ENCODE measurements at regions not wholly inside any gene's neighbourhood (a gene's known extent, or its start where the extent isn't known, plus 50 kb on each side); places are given as distances from the start of the nearest gene placed in this dataset.
A peak's percentile ranks its signal among the peaks of the same experiment; 100 is the strongest.

- peak; percentile 89 for ATAC-seq (replicated peaks)
- Mint-ChIP-seq H3K27me3 (no peaks in the 10 kb centered on the region), H3K36me3 (ENCODE audit: low read depth) (no peaks in the 10 kb centered on the region), H3K4me1 (peaks cover 16% of the 10 kb centered on the region), H3K27ac (peak overlapping the region; percentile 81), H3K9me3 (no peaks in the 10 kb centered on the region), H3K4me3 (peak overlapping the region; percentile 82)
Observed at GRCh38 chr2:64750817-64751285, 97.1 kb upstream of the SERTAD2 start.

- Mint-ChIP-seq H3K9me3 (no peaks in the 10 kb centered on the region), H3K4me1 (peaks cover 16% of the 10 kb centered on the region)
- ATAC-seq (replicated peaks) = peak; percentile 83
Observed at GRCh38 chr2:64751286-64752260, 97.9 kb upstream of the SERTAD2 start.

GRCh38 chr2:64753399-64753798, 99.7 kb upstream of the SERTAD2 start:
- Mint-ChIP-seq H3K27me3 (no peaks in the 10 kb centered on the region), H3K4me3 (no peak overlapping the region), H3K36me3 (ENCODE audit: low read depth) (no peaks in the 10 kb centered on the region), H3K27ac (no peak overlapping the region), H3K4me1 (peaks cover 15% of the 10 kb centered on the region), H3K9me3 (no peaks in the 10 kb centered on the region)
- ATAC-seq (replicated peaks) = no peak

More at GRCh38 chr2:64751286-64752260, 97.9 kb upstream of the SERTAD2 start:
- H3K27me3 Mint-ChIP-seq = no peaks in the 10 kb centered on the region
- H3K36me3 Mint-ChIP-seq (ENCODE audit: low read depth) = no peaks in the 10 kb centered on the region
- peak overlapping the region; percentile 82 for H3K4me3 Mint-ChIP-seq
- peak overlapping the region; percentile 81 for H3K27ac Mint-ChIP-seq

- Mint-ChIP-seq H3K4me3 (no peak overlapping the region), H3K4me1 (peaks cover 8% of the 10 kb centered on the region), H3K27ac (no peak overlapping the region), H3K36me3 (ENCODE audit: low read depth) (no peaks in the 10 kb centered on the region), H3K27me3 (no peaks in the 10 kb centered on the region), H3K9me3 (no peaks in the 10 kb centered on the region)
- no peak for ATAC-seq (replicated peaks)
Observed at GRCh38 chr2:64754570-64754969, 100.9 kb upstream of the SERTAD2 start.

- H3K27ac Mint-ChIP-seq = no peak overlapping the region
- H3K36me3 Mint-ChIP-seq (ENCODE audit: low read depth) = no peaks in the 10 kb centered on the region
- peaks cover 1% of the 10 kb centered on the region for H3K4me1 Mint-ChIP-seq
- ATAC-seq (replicated peaks) = no peak
- no peaks in the 10 kb centered on the region for H3K9me3 Mint-ChIP-seq
- H3K4me3 Mint-ChIP-seq = no peak overlapping the region
- H3K27me3 Mint-ChIP-seq = no peaks in the 10 kb centered on the region
Observed at GRCh38 chr2:64757126-64757525, 103.4 kb upstream of the SERTAD2 start.

- H3K36me3 Mint-ChIP-seq (ENCODE audit: low read depth) = no peaks in the 10 kb centered on the region
- H3K4me3 Mint-ChIP-seq = no peak overlapping the region
- no peak for ATAC-seq (replicated peaks)
- H3K27ac Mint-ChIP-seq = no peak overlapping the region
- no peaks in the 10 kb centered on the region for H3K27me3 Mint-ChIP-seq
- no peaks in the 10 kb centered on the region for H3K4me1 Mint-ChIP-seq
- H3K9me3 Mint-ChIP-seq = no peaks in the 10 kb centered on the region
Observed at GRCh38 chr2:64760128-64760527, 106.4 kb upstream of the SERTAD2 start.

GRCh38 chr2:64762301-64762997, 108.7 kb upstream of the SERTAD2 start:
- Mint-ChIP-seq H3K4me1 (peaks cover 4% of the 10 kb centered on the region), H3K36me3 (ENCODE audit: low read depth) (no peaks in the 10 kb centered on the region), H3K9me3 (no peaks in the 10 kb centered on the region), H3K27ac (no peak overlapping the region), H3K27me3 (no peaks in the 10 kb centered on the region), H3K4me3 (no peak overlapping the region)
- no peak for ATAC-seq (replicated peaks)

- no peak overlapping the region for H3K4me3 Mint-ChIP-seq
- peaks cover 8% of the 10 kb centered on the region for H3K4me1 Mint-ChIP-seq
- no peak overlapping the region for H3K27ac Mint-ChIP-seq
- H3K36me3 Mint-ChIP-seq (ENCODE audit: low read depth) = no peaks in the 10 kb centered on the region
- H3K9me3 Mint-ChIP-seq = no peaks in the 10 kb centered on the region
- ATAC-seq (replicated peaks) = no peak
- H3K27me3 Mint-ChIP-seq = no peaks in the 10 kb centered on the region
Observed at GRCh38 chr2:64763126-64763525, 109.4 kb upstream of the SERTAD2 start.

- H3K4me1 Mint-ChIP-seq = peaks cover 14% of the 10 kb centered on the region
- no peak overlapping the region for H3K27ac Mint-ChIP-seq
- no peaks in the 10 kb centered on the region for H3K27me3 Mint-ChIP-seq
Observed at GRCh38 chr2:64765160-64765805, 111.6 kb upstream of the SERTAD2 start.

GRCh38 chr2:64766841-64767669, 113.3 kb upstream of the SERTAD2 start:
- peak; percentile 38 for ATAC-seq (replicated peaks)
- H3K36me3 Mint-ChIP-seq (ENCODE audit: low read depth) = no peaks in the 10 kb centered on the region

More at GRCh38 chr2:64765160-64765805, 111.6 kb upstream of the SERTAD2 start:
- Mint-ChIP-seq H3K36me3 (ENCODE audit: low read depth) (no peaks in the 10 kb centered on the region), H3K4me3 (no peak overlapping the region), H3K9me3 (no peaks in the 10 kb centered on the region)
- no peak for ATAC-seq (replicated peaks)

GRCh38 chr2:64767670-64768468, 114.2 kb upstream of the SERTAD2 start:
- no peaks in the 10 kb centered on the region for H3K9me3 Mint-ChIP-seq
- ATAC-seq (replicated peaks) = peak; percentile 92

More at GRCh38 chr2:64766841-64767669, 113.3 kb upstream of the SERTAD2 start:
- no peaks in the 10 kb centered on the region for H3K27me3 Mint-ChIP-seq
- peak overlapping the region; percentile 75 for H3K27ac Mint-ChIP-seq
- peaks cover 14% of the 10 kb centered on the region for H3K4me1 Mint-ChIP-seq
- H3K9me3 Mint-ChIP-seq = no peaks in the 10 kb centered on the region
- peak overlapping the region; percentile 76 for H3K4me3 Mint-ChIP-seq

GRCh38 chr2:64768491-64769005, 114.8 kb upstream of the SERTAD2 start:
- ATAC-seq (replicated peaks) = no peak
- Mint-ChIP-seq H3K27ac (peak overlapping the region; percentile 83), H3K27me3 (no peaks in the 10 kb centered on the region), H3K36me3 (ENCODE audit: low read depth) (no peaks in the 10 kb centered on the region), H3K4me3 (peak overlapping the region; percentile 76), H3K9me3 (no peaks in the 10 kb centered on the region), H3K4me1 (peaks cover 14% of the 10 kb centered on the region)

More at GRCh38 chr2:64767670-64768468, 114.2 kb upstream of the SERTAD2 start:
- Mint-ChIP-seq H3K27me3 (no peaks in the 10 kb centered on the region), H3K27ac (peak overlapping the region; percentile 83), H3K4me1 (peaks cover 14% of the 10 kb centered on the region), H3K36me3 (ENCODE audit: low read depth) (no peaks in the 10 kb centered on the region), H3K4me3 (peak overlapping the region; percentile 76)

Measured in activated T-helper 17 cell treated with anti-CD3 and anti-CD28 coated beads, Interleukin-2, amount 50 U/mL, for 72 hours (primary cell).